Small intestine (tissue), 7 donors: ENCODE measurements at regions not wholly inside any gene's neighbourhood (a gene's known extent, or its start where the extent isn't known, plus 50 kb on each side); places are given as distances from the start of the nearest gene placed in this dataset.

Source experiments
- DNase-seq, 2 donors: peaks; one replicate each; pipeline versions ENCODE4 v3.0.0 to v3.0.0-alpha.2; 2013
- FAIRE-seq: peaks from 2 replicates; lab custom pipeline; 2012; peaks lifted over from hg19 to GRCh38; lab: Jason Lieb, UNC
- H3K27ac ChIP-seq, 3 donors: one replicate each; pipeline ENCODE4 v1.5.1; 2013; ENCODE audit warnings: low read length in 2 of 3, mild to moderate bottlenecking in 2 of 3, control low read depth in 1 of 3, inconsistent platforms in 1 of 3, low read depth in 1 of 3, moderate library complexity in 1 of 3
- H3K27me3 ChIP-seq, 3 donors: one replicate each; pipeline ENCODE4 v1.6.1; 2013; ENCODE audit warnings: low read length in 3 of 3, inconsistent platforms in 1 of 3; ENCODE audit not compliant: control insufficient read depth in 3 of 3, insufficient read depth in 3 of 3
- H3K36me3 ChIP-seq, 3 donors: one replicate each; pipeline ENCODE4 v1.6.1; 2013; ENCODE audit warnings: low read length in 3 of 3, inconsistent platforms in 1 of 3, low read depth in 1 of 3, mild to moderate bottlenecking in 1 of 3, moderate library complexity in 1 of 3; ENCODE audit not compliant: control insufficient read depth in 3 of 3, insufficient read depth in 2 of 3
- H3K4me1 ChIP-seq, 3 donors: one replicate each; pipeline ENCODE4 v1.6.1; 2013; ENCODE audit warnings: low read length in 2 of 3, inconsistent platforms in 1 of 3, low read depth in 1 of 3, mild to moderate bottlenecking in 1 of 3, moderate library complexity in 1 of 3; ENCODE audit not compliant: control insufficient read depth in 3 of 3, insufficient read depth in 2 of 3
- H3K4me3 ChIP-seq, 3 donors: one replicate each; pipeline ENCODE4 v1.5.1; 2013; ENCODE audit warnings: low read length in 3 of 3, control low read depth in 1 of 3, inconsistent platforms in 1 of 3, low read depth in 1 of 3, mild to moderate bottlenecking in 1 of 3, moderate library complexity in 1 of 3
- H3K9me3 ChIP-seq, 2 donors: one replicate each; pipeline ENCODE4 v1.6.1; 2013; ENCODE audit warnings: low read depth in 1 of 2, low read length in 1 of 2; ENCODE audit not compliant: control insufficient read depth in 2 of 2, insufficient read depth in 1 of 2
- WGBS, 3 donors: extraction: QIAGEN DNeasy Blood & Tissue Kit; methylation state at CpG; one replicate each; pipeline ENCODE4 v1.1.7; 2013; 5-methylcytosine and 5-hydroxymethylcytosine counted together
- donor health status: healthy with polysubstance abuse.
- donor health status: control.
- donor health status: control.
- donor health status: Bipolar disorder and iron deficiency.
- donor health status: healthy.

GRCh38 chr2:45337481-45337880, 273.6 kb downstream of the SRBD1 start:
- 71 to 82% (median 81%) methylated on average over 3 of the region's 3 CpGs for WGBS, 3 donors
- FAIRE-seq (no peak), DNase-seq (no peak)

GRCh38 chr2:45334205-45334604, 276.9 kb downstream of the SRBD1 start:
- H3K36me3 ChIP-seq: no peaks in the 10 kb centered on the region
- H3K27ac ChIP-seq: no peak overlapping the region
- no peak overlapping the region for H3K4me3 ChIP-seq
- no peaks in the 10 kb centered on the region for H3K27me3 ChIP-seq
- 95 to 98% (median 96%) methylated on average over 17 of the region's 17 CpGs for WGBS, 3 donors
- H3K4me1 ChIP-seq: peaks cover 0 to 42% (median 6%) of the 10 kb centered on the region in 3 donors
- no peaks in the 10 kb centered on the region for H3K9me3 ChIP-seq
- no peak for FAIRE-seq
- no peak for DNase-seq

More at GRCh38 chr2:45337481-45337880, 273.6 kb downstream of the SRBD1 start:
- no peaks in the 10 kb centered on the region for H3K36me3 ChIP-seq
- no peaks in the 10 kb centered on the region for H3K9me3 ChIP-seq
- no peak overlapping the region for H3K4me3 ChIP-seq
- no peak overlapping the region for H3K27ac ChIP-seq
- no peaks in the 10 kb centered on the region for H3K27me3 ChIP-seq
- peaks cover 0 to 12% (median 0%) of the 10 kb centered on the region in 3 donors for H3K4me1 ChIP-seq

- 24 to 63% (median 46%) methylated on average over 1 of the region's 1 CpG for WGBS, 3 donors
These were observed 278.5 kb downstream of the SRBD1 start for GRCh38 chr2:45332567-45332966.

GRCh38 chr2:45332094-45332493, 279.0 kb downstream of the SRBD1 start:
- Histone ChIP-seq H3K4me3 (no peak overlapping the region), H3K27me3 (no peaks in the 10 kb centered on the region), H3K9me3 (no peaks in the 10 kb centered on the region), H3K4me1 (peaks cover 0 to 42% (median 6%) of the 10 kb centered on the region in 3 donors), H3K36me3 (no peaks in the 10 kb centered on the region), H3K27ac (peak overlapping the region in 2 of 3 donors; percentile 15 to 87)
- DNase-seq (peak in 1 of 2 donors; percentile 25), FAIRE-seq (no peak)

More at GRCh38 chr2:45332567-45332966, 278.5 kb downstream of the SRBD1 start:
- peaks cover 0 to 42% (median 6%) of the 10 kb centered on the region in 3 donors for H3K4me1 ChIP-seq
- H3K27ac ChIP-seq: peak overlapping the region; percentile 38 to 87 (median 87)
- no peak overlapping the region for H3K4me3 ChIP-seq
- no peaks in the 10 kb centered on the region for H3K27me3 ChIP-seq
- H3K36me3 ChIP-seq: no peaks in the 10 kb centered on the region
- no peaks in the 10 kb centered on the region for H3K9me3 ChIP-seq
- DNase-seq: peak; percentile 81 to 96
- FAIRE-seq: no peak

- H3K4me1 ChIP-seq: peaks cover 0 to 42% (median 6%) of the 10 kb centered on the region in 3 donors
- FAIRE-seq (no peak), DNase-seq (peak in 1 of 2 donors; percentile 28)
- H3K9me3 ChIP-seq: no peaks in the 10 kb centered on the region
- no peak overlapping the region for H3K4me3 ChIP-seq
- H3K36me3 ChIP-seq: no peaks in the 10 kb centered on the region
- H3K27ac ChIP-seq: peak overlapping the region in 1 of 3 donors; percentile 87
- no peaks in the 10 kb centered on the region for H3K27me3 ChIP-seq
- WGBS, 3 donors: 21 to 68% (median 29%) methylated on average over 7 of the region's 7 CpGs
These were observed 279.7 kb downstream of the SRBD1 start for GRCh38 chr2:45331410-45331786.

- Histone ChIP-seq H3K27ac (peak overlapping the region in 1 of 3 donors; percentile 87), H3K4me3 (no peak overlapping the region), H3K36me3 (no peaks in the 10 kb centered on the region), H3K4me1 (peaks cover 0 to 42% (median 6%) of the 10 kb centered on the region in 3 donors), H3K9me3 (no peaks in the 10 kb centered on the region), H3K27me3 (no peaks in the 10 kb centered on the region)
- WGBS, 3 donors: 59 to 65% (median 65%) methylated on average over 8 of the region's 8 CpGs
- DNase-seq (peak; percentile 20 to 32), FAIRE-seq (no peak)
These were observed 280.2 kb downstream of the SRBD1 start for GRCh38 chr2:45330637-45331409.

GRCh38 chr2:45330108-45330507, 281.0 kb downstream of the SRBD1 start:
- H3K4me1 ChIP-seq: peaks cover 0 to 42% (median 6%) of the 10 kb centered on the region in 3 donors
- no peak for DNase-seq
- H3K27ac ChIP-seq: no peak overlapping the region
- FAIRE-seq: no peak
- no peaks in the 10 kb centered on the region for H3K9me3 ChIP-seq
- no peak overlapping the region for H3K4me3 ChIP-seq
- no peaks in the 10 kb centered on the region for H3K36me3 ChIP-seq
- no peaks in the 10 kb centered on the region for H3K27me3 ChIP-seq
- WGBS, 3 donors: 89 to 96% (median 89%) methylated on average over 5 of the region's 5 CpGs

- Histone ChIP-seq H3K9me3 (no peaks in the 10 kb centered on the region), H3K36me3 (no peaks in the 10 kb centered on the region), H3K27ac (no peak overlapping the region), H3K4me1 (peaks cover 0 to 42% (median 6%) of the 10 kb centered on the region in 3 donors), H3K27me3 (no peaks in the 10 kb centered on the region), H3K4me3 (no peak overlapping the region)
- peak; percentile 26 to 55 for DNase-seq
- WGBS, 3 donors: 40 to 71% (median 52%) methylated on average over 7 of the region's 7 CpGs
- no peak for FAIRE-seq
These were observed 281.9 kb downstream of the SRBD1 start for GRCh38 chr2:45329045-45329677.
